ENCODE measurements at regions not wholly inside any gene's neighbourhood (a gene's known extent, or its start where the extent isn't known, plus 50 kb on each side); places are given as distances from the start of the nearest gene placed in this dataset.

DNA sequence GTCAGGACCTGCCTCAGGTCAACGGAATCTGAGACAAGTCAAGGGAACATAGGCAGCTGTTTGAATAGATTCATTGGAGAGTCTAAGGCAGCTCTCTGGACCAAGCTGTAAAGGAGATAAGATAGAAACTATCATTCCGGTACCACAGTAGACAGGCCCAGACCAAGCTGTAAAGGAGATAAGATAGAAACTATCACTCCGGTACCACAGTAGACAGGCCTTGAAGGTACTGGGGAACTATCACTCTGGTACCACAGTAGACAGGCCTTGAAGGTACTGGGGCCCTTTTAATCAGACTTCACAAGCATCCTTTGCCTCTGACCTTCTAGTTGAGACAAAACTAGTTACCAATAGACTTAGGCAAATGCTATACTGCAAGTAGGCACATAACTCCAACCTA lies 346.1 kb downstream of the DCDC2C start:
- Histone ChIP-seq H3K9me3 (ENCODE audit: insufficient read depth, low read length, severe bottlenecking) (no peaks in the 10 kb centered on the region), H2AFZ (ENCODE audit: low read depth, low read length) (no peak overlapping the region), H3K36me3 (ENCODE audit: insufficient read depth, low read length) (no peaks in the 10 kb centered on the region), H4K20me1 (ENCODE audit: insufficient read depth, low read length) (no peaks in the 10 kb centered on the region), H3K9ac (ENCODE audit: low read depth, low read length) (no peak overlapping the region), H3K79me2 (ENCODE audit: insufficient read depth, low read length) (no peaks in the 10 kb centered on the region), H3K4me3 (ENCODE audit: low read depth in 1 of 2, low read length in 2 of 2) (no peak overlapping the region), H3K27ac (ENCODE audit: low read length) (no peak overlapping the region), H3K27me3 (ENCODE audit: insufficient read depth, low read length, poor library complexity) (no peaks in the 10 kb centered on the region), H3K4me1 (ENCODE audit: insufficient read depth, low read length) (peaks cover 18% of the 10 kb centered on the region), H3K4me2 (ENCODE audit: insufficient read depth, low read length) (no peak overlapping the region)
- no peak for DNase-seq
- TF ChIP-seq EZH2 (IDR thresholded peaks at IDR 0.05; ENCODE audit: borderline replicate concordance, low read depth, low read length, severe bottlenecking), result no peak
- TF ChIP-seq, protein P1, sequence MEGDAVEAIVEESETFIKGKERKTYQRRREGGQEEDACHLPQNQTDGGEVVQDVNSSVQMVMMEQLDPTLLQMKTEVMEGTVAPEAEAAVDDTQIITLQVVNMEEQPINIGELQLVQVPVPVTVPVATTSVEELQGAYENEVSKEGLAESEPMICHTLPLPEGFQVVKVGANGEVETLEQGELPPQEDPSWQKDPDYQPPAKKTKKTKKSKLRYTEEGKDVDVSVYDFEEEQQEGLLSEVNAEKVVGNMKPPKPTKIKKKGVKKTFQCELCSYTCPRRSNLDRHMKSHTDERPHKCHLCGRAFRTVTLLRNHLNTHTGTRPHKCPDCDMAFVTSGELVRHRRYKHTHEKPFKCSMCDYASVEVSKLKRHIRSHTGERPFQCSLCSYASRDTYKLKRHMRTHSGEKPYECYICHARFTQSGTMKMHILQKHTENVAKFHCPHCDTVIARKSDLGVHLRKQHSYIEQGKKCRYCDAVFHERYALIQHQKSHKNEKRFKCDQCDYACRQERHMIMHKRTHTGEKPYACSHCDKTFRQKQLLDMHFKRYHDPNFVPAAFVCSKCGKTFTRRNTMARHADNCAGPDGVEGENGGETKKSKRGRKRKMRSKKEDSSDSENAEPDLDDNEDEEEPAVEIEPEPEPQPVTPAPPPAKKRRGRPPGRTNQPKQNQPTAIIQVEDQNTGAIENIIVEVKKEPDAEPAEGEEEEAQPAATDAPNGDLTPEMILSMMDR (IDR thresholded peaks at IDR 0.05; ENCODE audit: borderline replicate concordance, extremely low read depth, low read length, poor library complexity, severe bottlenecking), result no peak
- ATAC-seq (ENCODE audit: insufficient read depth, low read depth), result no peak

GRCh38 chr2:4053769-4054493 lies 350.6 kb downstream of the DCDC2C start:
- H3K4me3 ChIP-seq (ENCODE audit: low read depth in 1 of 2, low read length in 2 of 2), result no peak overlapping the region
- no peaks in the 10 kb centered on the region for H3K27me3 ChIP-seq (ENCODE audit: insufficient read depth, low read length, poor library complexity)
- H3K36me3 ChIP-seq (ENCODE audit: insufficient read depth, low read length), result no peaks in the 10 kb centered on the region
- TF ChIP-seq, protein P1 (IDR thresholded peaks at IDR 0.05; ENCODE audit: borderline replicate concordance, extremely low read depth, low read length, poor library complexity, severe bottlenecking), result no peak
- no peak for TF ChIP-seq EZH2 (IDR thresholded peaks at IDR 0.05; ENCODE audit: borderline replicate concordance, low read depth, low read length, severe bottlenecking)
- H3K79me2 ChIP-seq (ENCODE audit: insufficient read depth, low read length), result no peaks in the 10 kb centered on the region
- no peak overlapping the region for H3K9ac ChIP-seq (ENCODE audit: low read depth, low read length)
- H4K20me1 ChIP-seq (ENCODE audit: insufficient read depth, low read length), result no peaks in the 10 kb centered on the region
- H3K27ac ChIP-seq (ENCODE audit: low read length), result no peak overlapping the region
- no peak for ATAC-seq (ENCODE audit: insufficient read depth, low read depth)
- H3K4me2 ChIP-seq (ENCODE audit: insufficient read depth, low read length), result no peak overlapping the region
- no peak overlapping the region for H2AFZ ChIP-seq (ENCODE audit: low read depth, low read length)
- H3K4me1 ChIP-seq (ENCODE audit: insufficient read depth, low read length), result peaks cover 3% of the 10 kb centered on the region
- no peak for DNase-seq
- no peaks in the 10 kb centered on the region for H3K9me3 ChIP-seq (ENCODE audit: insufficient read depth, low read length, severe bottlenecking)

DNA sequence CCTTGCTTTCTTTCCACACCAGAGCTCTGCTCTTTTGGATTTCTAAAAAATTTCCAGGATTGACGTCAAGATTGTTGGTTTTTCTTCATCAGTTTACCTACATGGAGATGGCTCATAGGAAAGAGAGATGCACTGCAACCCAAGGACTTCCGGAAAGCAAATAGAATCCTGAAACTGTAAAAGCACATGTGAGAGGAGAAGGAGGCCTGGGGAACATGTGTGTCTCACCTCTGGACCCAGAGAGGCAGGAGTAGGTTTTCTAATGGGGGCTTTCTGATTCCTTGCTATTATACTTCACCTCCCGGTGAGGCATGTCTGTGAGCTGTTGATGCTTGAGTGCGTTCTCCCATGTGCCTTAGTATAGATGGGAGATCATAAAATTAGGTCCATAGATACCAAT lies 362.8 kb downstream of the DCDC2C start:
- no peak overlapping the region for H3K4me3 ChIP-seq (ENCODE audit: low read depth in 1 of 2, low read length in 2 of 2)
- TF ChIP-seq, protein P1 (IDR thresholded peaks at IDR 0.05; ENCODE audit: borderline replicate concordance, extremely low read depth, low read length, poor library complexity, severe bottlenecking), result no peak
- no peak for TF ChIP-seq EZH2 (IDR thresholded peaks at IDR 0.05; ENCODE audit: borderline replicate concordance, low read depth, low read length, severe bottlenecking)
- no peaks in the 10 kb centered on the region for H3K4me1 ChIP-seq (ENCODE audit: insufficient read depth, low read length)
- no peak overlapping the region for H3K9ac ChIP-seq (ENCODE audit: low read depth, low read length)
- H3K9me3 ChIP-seq (ENCODE audit: insufficient read depth, low read length, severe bottlenecking), result no peaks in the 10 kb centered on the region
- H3K79me2 ChIP-seq (ENCODE audit: insufficient read depth, low read length), result no peaks in the 10 kb centered on the region
- no peak overlapping the region for H3K27ac ChIP-seq (ENCODE audit: low read length)
- H3K36me3 ChIP-seq (ENCODE audit: insufficient read depth, low read length), result no peaks in the 10 kb centered on the region
- no peak overlapping the region for H3K4me2 ChIP-seq (ENCODE audit: insufficient read depth, low read length)
- H2AFZ ChIP-seq (ENCODE audit: low read depth, low read length), result no peak overlapping the region
- H3K27me3 ChIP-seq (ENCODE audit: insufficient read depth, low read length, poor library complexity), result no peaks in the 10 kb centered on the region
- ATAC-seq (ENCODE audit: insufficient read depth, low read depth), result no peak
- no peak for DNase-seq
- no peaks in the 10 kb centered on the region for H4K20me1 ChIP-seq (ENCODE audit: insufficient read depth, low read length)

Measured in DND-41 (cell line).